NCI-H1105 (cell line): ENCODE measurements at regions not wholly inside any gene's neighbourhood (a gene's known extent, or its start where the extent isn't known, plus 50 kb on each side); places are given as distances from the start of the nearest gene placed in this dataset.
"Not testable (repeated sequence)": the region's sequence is repeated elsewhere in the genome, so short reads cannot be mapped to it uniquely, and the experiment has no call there.

Source experiments
- DNase-seq: peaks from one replicate; lab custom pipeline; 2025; lab: John Stamatoyannopoulos, UW

GRCh38 chr10:8602821-8603220, 548.3 kb downstream of the GATA3 start:
- no peak for DNase-seq

GRCh38 chr10:8614054-8614565, 559.6 kb downstream of the GATA3 start:
- DNase-seq = no peak

- no peak for DNase-seq
Measured at GRCh38 chr10:8615118-8615517, 560.6 kb downstream of the GATA3 start.

DNA sequence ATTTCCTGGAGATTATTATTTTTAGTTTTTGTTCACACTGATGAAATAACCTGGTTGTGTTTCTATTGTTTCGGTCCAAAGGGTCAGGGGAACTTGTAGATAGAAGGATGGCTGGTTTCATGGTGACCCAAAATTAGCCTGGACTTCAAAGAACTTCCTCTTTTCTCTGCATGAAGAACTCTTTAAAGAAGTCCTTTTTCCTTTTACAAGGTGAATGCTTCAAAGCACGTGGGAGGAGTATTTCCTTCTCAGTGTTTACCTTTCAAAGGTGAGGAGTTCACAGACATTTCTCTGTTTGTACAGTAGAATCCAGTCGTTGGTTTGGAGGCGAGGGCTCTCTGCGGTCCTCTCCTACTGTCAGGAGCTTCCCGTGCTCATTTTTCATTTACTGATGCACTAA, 561.7 kb downstream of the GATA3 start:
- DNase-seq = no peak

- no peak for DNase-seq
Measured at GRCh38 chr10:8617792-8618191, 563.3 kb downstream of the GATA3 start.

DNA sequence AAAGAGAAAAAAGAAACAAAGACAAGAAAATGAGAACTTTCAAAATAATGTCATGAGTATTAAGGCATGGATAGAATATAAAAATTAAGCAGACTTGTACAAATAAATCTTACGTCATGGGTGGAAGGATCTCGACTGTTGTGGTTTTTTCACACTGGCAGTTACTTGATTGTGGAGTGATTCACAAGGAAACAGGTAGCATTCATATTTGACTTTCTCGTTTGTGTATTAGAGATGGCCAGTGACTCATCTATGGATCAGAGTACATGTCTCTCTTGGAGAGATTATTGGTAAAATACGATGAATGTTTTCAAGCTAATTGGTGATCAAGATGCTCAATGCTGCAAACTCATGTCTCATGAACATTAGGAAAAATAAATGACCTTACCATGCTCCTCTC, 564.3 kb downstream of the GATA3 start:
- no peak for DNase-seq

DNA sequence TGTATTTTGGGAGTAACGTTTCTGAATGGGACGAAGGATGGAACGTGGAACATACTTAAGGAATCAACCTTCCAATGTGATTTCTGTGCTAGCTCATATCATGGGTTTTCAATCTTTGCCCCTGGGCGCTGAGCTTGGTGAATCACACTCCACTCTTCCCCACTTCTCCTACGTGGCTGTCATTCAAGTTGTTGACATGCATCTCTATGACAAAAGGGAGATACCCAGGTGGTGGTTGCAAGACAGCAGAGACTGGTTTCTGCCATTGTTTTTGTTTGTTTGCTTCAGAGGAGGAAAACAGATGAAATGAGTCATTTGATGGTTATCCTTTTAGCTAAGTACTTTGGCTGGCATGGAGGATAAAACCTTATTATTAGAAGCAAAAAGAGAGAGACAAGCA, 573.9 kb downstream of the GATA3 start:
- no peak for DNase-seq

DNA sequence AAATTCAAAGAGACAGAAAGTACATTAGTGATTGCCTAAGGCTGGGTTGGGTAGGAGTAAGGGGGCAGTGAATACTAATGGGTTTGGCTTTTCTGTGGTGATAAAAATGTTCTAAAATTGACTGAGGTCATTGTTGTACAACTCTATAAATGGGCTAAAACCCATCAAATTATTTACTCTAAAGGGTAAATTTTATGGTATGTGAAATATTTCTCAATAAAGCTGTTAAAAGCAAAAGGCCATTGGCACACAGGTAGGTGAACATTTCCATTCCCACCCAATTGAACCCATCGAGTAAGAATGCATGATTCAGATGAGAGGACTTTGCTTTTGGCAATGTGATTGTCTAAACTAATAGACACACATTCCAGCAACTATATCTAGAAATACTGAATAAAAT, 579.4 kb downstream of the GATA3 start:
- no peak for DNase-seq

GRCh38 chr10:8636371-8636770, 581.9 kb downstream of the GATA3 start:
- no peak for DNase-seq

DNA sequence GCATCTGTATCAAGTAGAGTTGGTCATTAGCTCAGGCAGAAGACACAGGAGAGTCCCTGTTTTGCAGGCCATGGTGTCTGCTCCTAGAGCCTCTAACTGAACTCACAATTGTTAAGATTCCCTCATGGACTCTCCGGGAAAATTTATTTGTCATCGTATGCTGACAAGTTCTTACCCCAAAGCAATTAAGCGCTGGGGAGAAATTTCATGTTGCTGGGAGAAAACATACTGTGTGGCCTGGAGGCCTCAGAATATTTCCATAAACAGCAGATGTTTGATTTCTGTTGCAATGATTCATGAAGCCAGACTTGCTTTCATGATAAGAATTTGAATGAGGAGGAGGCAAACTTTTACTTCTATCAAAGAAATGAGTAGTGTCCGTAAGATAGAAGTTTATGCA, 583.2 kb downstream of the GATA3 start:
- no peak for DNase-seq

- DNase-seq = no peak
Measured at GRCh38 chr10:8638088-8638672, 583.7 kb downstream of the GATA3 start.

- peak; percentile 5 for DNase-seq
Measured at GRCh38 chr10:8639486-8640185, 585.1 kb downstream of the GATA3 start.

DNA sequence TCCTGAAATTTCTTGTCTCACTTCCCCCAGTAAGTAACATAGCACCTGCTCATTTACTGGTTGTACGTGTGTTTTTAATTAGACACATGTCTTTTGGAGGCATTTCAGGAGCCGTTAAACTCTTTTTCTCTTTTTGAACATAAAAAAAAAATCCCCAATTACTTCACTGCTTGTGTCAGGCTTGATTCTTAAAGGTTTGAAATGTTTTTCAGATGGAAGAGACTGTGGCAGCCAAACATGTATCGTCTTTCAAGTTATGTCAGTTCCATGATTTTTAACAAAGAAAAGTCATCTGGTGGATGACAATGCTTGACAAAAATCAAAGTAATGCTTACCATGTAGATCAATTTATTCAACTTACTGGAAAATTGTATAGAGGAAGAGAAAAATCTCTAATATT, 585.8 kb downstream of the GATA3 start:
- DNase-seq = no peak

- DNase-seq = no peak
Measured at GRCh38 chr10:8640878-8641277, 586.4 kb downstream of the GATA3 start.

DNA sequence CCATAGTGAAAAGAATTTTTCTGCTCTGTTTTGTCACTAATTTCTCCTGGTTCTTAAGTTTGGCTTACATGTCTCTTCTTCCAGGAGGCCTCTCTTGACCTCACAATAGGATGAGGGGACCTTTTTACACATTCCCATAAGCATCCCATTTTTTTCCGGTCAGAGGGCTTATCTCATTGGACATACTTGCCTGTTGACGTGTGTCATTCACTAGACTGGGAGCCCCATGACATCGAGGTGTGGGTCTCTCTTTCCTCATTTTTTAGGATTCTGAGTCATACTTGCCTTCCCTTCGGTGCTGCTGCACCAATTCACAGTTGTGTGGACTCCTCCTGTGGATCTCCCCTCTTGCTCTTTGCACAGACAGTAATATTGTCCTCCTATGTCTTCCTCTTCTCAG, 601.8 kb downstream of the GATA3 start:
- no peak for DNase-seq

DNA sequence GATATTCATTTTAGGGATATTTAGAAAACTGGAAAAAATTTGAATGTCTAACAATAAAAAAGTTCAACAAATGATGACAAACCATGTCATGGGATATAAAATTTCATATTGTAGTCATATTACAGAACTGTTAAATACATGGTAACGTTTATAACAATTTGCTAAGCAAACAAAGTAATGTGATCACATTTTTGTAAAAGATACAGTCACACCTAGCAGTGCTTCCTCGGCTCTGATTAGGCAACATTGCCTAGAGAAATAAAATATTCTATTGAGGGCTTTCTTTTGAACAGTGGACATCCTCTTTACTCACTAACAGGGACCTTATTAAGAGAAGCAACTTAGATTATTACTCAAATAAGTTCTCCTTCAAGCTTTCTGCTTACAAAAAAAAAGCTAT, 605.5 kb downstream of the GATA3 start:
- DNase-seq = no peak

DNA sequence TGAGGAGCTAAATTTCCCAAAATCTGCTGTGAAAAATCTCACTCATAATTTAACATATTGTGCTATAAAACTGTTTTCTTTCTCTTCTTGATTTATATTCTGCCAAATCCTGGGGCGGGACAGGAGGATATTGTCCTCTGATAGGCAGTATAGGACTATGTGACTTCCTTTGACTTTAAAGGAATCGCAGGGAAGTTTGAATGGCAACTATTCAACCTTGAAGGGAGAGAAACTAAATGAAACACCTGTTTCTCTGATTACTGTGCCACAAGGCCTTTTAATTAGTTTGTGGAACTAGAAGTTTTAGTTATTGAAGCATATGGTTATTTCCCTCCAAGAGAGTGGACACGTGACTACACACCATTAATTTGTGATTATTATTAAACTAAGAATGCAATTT, 607.4 kb downstream of the GATA3 start:
- DNase-seq = no peak

DNA sequence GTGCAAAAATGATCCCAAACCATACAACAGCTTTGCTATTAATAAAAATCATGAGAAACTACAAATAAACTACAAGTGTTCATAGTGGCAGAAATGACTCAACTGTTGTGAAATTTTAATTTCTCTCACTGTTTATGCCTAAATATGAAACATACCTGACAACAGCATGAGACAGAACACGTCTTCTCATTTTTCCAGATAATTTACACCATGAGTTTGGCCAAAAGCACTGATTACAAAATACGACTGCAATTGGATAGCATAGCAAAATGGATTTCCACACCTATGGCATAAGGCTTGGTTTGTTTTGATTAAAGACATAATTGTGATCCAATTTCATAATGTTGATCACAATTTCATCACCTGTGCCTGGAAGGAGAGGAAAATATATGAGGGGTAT, 608.6 kb downstream of the GATA3 start:
- DNase-seq = no peak

GRCh38 chr10:8665322-8665721, 610.8 kb downstream of the GATA3 start:
- DNase-seq = no peak

DNA sequence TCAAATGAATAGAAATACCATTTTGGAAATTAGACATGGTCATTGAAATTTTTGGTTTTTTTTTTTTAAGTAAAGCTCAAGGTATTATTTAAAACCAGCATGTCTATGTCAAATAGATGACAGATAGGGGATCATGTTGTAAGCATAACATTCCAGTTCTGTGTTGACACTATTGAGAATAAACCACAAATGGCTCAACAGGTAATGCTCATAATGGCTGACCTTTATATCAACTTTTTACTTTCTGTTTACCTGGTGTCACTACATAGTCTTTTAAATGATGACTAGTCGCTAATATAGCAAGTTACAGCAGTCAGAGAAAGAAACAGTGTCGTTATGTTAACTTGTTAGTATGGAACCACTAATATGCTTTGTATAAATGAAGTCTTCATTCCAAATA, 616.0 kb downstream of the GATA3 start:
- no peak for DNase-seq

GRCh38 chr10:8674230-8674629, 619.7 kb downstream of the GATA3 start:
- DNase-seq = no peak

DNA sequence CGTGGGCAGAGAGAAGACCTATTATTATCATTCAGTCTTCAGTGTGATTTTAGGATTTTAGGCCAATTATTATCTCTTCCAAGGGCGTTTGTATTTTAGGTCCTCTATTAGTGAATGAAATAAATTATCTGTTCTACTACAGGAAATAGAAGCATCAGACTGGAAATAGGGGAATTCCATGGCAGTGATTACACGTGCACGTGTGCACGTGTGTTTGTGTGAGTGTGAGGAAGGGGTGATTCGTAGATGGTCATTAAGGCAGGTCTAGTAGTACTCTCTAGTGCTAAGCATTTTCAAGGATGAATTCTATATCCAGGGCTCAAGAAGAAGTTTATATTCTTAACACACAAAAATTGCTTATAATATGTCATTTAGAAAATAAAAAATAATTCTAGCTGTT, 623.2 kb downstream of the GATA3 start:
- no peak for DNase-seq

- not testable (repeated sequence) for DNase-seq
Measured at GRCh38 chr10:8684916-8685315, 630.4 kb downstream of the GATA3 start.

- DNase-seq = no peak
Measured at GRCh38 chr10:8688881-8689280, 634.4 kb downstream of the GATA3 start.
